ENCODE measurements at regions not wholly inside any gene's neighbourhood (a gene's known extent, or its start where the extent isn't known, plus 50 kb on each side); places are given as distances from the start of the nearest gene placed in this dataset.
"Not testable (repeated sequence)": the region's sequence is repeated elsewhere in the genome, so short reads cannot be mapped to it uniquely, and the experiment has no call there.

DNA sequence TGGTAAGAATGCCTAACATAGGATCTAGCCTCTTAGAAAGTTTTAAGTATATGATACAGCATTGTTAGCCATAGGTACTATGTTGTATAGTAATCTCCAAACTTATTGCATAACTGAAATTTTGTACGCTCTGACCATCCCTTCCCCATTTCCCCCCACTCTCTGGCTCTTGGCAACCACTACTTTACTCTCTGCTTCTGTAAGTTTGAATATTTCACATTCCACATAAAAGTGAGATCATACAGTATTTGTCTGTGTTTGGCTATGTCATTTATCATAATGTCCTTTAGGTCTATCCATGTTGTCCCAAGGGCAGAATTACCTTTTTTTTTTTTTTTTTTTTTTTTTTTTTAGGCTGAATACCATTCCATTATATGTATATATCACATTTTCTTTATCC, 396.9 kb downstream of the DLEU7 start:
- no peak for DNase-seq (ENCODE audit: low read depth in 4 of 4, low spot score in 1 of 4)

DNA sequence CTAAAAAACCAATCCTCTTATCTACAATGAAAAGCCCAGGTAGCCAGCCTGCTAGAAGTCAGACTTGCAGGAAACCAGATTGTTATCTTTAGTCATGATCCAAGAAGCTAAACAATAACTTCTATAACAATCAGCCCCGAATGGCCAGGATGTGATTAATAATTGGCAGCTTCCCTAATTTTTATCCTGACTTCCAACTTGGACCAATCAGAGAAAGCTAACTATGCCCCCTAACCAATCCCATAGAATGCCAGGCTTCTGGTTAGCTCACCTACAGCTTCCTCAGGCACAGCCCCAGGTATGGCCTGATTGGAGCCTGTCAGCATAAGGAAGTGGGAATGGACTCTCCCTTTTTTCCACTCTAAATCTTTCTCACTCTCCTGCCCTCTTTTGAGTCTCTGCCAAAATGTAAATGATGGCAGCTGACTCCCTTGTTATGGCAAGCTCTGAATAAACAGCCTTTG, 394.9 kb downstream of the DLEU7 start:
- no peak for DNase-seq (ENCODE audit: low read depth in 4 of 4, low spot score in 1 of 4)

DNA sequence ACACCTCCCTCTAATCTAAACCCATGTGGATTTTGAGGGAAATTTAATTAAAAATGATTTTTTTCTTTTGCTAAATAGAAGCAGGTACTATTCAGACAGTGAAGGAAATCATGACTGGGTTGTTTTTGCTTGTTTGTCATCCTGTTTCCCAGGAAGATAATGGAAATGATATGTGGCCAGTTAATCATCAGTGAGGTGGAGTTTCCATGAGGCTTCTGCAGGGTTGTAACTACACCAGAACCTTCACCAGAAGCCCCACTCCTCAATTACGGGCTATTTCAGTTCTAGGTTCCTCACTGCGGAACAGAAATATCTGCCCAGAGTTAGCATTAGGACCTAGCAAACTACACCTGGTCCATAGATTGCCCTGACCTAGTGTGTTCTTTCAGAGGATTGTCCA, 394.0 kb downstream of the DLEU7 start:
- no peak for DNase-seq (ENCODE audit: low read depth in 4 of 4, low spot score in 1 of 4)

DNA sequence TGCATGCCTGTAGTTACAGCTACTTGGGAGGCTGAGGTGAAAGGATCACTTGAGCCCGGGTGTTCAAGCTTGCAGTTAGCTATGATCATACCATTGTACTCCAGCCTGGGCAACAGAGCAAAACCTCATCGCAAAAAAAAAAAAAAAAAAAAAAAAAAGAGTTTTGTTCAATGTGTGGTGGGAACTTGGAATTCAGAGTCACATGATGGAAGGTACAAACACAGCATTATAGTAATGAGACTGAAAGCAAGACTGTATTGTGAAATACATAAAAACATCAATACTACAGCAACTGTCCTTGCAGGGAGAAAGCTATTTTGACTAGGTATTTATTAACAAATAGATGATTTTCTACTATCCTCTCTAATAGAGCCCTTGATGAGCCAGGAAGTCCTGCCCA, 393.2 kb downstream of the DLEU7 start:
- no peak for DNase-seq (ENCODE audit: low read depth in 4 of 4, low spot score in 1 of 4)

DNA sequence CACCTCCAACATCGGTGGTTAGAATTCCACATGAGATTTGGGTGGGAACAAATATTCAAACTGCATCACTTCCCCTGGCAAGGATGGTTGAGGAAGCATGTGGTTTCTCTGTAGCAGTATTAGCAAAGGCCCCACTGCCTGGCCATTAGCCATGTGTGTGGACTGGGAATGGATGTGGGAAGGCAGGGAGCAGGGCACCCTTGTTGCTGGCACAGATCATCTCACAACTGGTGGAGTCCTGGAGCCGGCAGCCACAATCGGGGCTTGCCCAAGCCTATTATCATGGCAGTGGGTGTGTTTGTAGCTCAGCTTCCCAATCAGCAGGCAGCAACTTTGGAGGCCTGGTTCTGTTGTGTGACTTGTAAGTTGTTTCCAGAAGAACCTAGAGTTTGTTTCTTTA, 391.9 kb downstream of the DLEU7 start:
- DNase-seq (ENCODE audit: low read depth in 4 of 4, low spot score in 1 of 4), result no peak

DNA sequence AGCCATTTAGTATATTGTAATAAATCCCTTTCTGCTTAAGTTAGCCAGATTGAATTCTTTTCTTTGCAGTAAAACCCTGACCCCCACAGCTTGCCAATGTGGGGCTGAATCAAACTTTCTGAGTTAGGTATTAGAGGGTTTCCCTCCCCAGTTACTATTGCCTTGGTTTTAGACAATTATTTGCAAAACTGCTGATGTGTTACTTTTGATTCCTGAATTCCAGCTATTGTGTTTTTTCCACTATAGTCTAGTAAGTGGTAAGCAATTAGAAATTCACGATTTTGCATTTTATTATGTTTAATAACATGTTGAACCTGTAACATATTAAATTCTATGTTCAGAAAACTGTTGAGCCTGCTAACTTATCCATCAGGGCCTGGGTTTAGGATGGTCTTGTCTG, 391.5 kb downstream of the DLEU7 start:
- no peak for DNase-seq (ENCODE audit: low read depth in 4 of 4, low spot score in 1 of 4)

DNA sequence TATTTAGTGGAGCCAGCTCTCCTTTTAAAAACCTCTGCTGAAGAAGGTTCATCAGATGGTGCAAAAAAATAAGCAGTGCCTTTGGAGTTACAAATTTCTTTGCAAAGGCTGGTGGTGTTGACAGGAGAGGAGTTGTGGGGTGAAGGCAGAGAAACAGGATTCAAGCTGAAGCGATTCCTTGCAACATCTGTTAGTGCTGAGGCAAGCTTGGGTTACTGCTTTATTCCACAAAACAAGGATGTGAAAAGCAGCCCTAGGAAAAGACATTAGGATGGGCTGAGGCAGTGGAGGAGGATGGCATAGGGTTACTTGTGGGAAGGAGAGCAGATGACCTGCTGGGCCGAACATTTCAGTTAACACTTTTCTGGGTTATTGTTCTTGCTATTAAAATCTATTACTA, 390.7 kb downstream of the DLEU7 start:
- DNase-seq (ENCODE audit: low read depth in 4 of 4, low spot score in 1 of 4), result no peak

DNA sequence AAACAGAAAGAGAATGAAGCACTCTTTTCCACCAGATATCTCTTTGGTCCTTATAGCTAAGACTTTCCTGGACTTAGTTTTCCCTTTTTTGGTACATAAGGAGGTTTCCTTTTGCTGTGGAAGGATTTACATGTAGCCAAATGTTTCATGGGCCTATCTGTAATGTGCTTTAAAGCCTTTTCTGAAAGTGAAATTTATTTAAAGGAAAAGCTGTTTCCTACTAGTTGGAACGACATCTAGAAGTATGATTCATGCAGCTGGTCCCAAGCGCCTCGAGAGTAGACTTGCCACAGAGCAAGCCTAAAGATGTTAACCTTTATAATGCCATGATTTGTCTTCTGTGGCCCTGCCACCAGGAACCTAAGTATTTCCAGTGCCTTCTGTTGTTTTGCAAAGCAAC, 390.3 kb downstream of the DLEU7 start:
- DNase-seq (ENCODE audit: low read depth in 4 of 4, low spot score in 1 of 4), result no peak

DNA sequence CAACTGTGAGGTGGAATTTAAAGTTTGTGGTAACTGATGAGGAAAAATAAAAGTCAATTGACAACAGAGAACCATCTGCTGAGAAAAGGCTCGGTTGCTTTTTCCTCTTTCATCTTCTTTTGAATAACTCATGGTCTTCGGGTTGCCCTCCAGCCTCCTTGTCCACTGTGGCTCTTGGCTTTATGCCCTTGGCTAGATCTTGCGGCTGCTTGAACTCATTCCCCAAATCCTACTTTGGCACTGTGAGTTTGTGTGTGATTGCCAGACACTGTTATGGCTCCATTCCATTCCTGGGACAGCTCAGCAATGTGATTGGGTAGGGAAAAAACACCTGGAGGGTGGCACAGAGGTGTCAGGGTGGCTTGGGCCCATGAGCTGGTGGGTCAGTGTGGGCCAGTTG, 387.4 kb downstream of the DLEU7 start:
- no peak for DNase-seq (ENCODE audit: low read depth in 4 of 4, low spot score in 1 of 4)

DNA sequence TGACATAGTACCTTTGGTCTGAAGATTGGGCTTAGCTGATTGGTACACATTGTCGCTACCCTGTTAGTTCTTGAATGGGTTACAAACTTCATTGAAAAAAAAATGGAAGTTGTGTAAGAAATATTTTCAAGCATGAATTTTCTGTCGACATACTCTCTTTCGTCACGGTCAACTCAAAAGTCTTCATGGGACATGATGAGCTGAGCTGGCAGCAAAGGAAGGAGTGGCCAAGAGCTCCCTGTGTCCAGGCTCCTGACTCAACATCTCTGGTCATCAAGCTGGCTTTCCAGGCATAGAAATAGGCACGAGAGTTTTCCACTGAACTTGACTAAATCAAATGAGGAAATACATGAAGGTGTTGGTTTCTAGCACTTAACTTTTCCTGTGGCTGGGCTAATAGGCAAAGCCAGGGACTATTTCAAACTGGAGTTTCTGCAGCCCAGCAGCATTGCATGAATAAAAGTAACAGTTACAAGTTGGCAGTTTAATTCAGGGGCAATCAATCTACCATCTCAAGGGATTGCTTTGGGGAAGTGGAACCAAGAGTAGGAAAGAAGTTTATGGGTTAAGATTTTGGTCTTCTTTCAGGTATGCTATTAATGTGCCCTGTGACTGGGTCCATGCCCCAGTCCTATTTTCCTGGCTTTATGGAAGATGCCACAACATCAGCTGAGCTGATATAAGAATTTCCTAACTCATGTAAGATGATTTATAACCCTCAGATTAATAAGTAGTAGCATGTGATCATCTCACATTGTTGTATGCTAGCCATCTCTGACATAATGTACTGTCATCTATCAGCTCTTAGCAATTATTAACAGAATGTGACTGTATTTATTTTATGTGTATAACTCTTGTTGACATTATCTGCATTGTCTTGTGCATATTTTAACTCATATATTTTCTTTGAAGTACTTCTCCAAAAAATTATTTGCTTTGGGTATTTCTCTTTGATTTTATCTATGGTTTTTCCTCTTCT, 385.8 kb downstream of the DLEU7 start:
- DNase-seq (ENCODE audit: low read depth in 4 of 4, low spot score in 1 of 4), result no peak

DNA sequence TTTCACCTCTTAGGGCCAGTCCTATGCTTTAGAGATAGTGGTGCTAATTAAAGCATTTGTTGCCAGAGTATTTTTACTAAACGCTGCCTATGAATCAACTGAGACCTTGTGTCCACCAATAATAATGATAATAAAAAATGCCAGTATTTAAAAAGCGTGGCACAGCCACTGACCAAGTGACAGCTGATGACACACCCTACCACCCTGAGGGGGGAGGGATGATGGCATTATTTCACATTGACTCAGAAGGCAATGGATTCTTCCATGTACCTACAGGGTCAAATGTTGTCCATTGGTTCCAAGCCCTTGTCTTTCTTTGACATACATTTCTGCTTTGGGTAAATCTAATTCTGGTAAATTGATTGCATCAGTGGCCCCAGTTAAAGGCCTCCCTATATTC, 384.4 kb downstream of the DLEU7 start:
- no peak for DNase-seq (ENCODE audit: low read depth in 4 of 4, low spot score in 1 of 4)

DNA sequence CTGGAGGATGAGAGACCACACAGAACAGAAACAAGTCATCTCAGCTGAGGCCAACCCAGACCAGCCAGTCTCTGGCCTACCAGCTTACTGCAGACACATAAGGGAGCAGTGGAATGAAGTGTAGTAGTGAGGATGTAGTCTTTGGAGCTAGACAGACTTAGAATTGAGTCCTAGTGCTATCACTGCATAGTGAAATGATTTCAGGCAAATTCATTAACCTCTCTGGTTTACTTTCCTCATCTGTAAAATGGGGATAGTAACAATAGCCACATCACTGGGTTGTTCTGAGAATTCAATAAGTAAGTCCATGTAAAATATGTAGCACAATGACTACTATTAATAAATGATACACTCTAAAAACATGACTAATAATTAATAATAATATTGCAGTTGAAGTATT, 383.8 kb downstream of the DLEU7 start:
- DNase-seq (ENCODE audit: low read depth in 4 of 4, low spot score in 1 of 4), result no peak

DNA sequence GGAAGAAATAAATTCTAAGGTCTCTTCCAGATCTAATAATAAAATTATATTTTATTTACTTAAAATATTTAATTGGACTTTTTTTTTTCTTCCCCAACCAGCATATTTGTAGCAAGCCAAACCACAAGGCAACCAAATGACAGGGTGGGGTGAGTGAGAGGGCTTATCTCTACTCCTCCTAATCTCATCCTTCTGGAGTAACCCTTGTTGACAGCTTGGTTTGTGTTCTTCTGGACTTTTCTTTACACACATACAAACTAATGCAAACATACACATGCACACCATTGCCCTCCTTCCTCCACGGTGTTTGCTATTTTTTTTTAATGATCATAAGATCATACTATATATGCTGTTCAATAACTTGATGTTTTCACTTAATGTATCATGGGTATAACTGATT, 383.1 kb downstream of the DLEU7 start:
- no peak for DNase-seq (ENCODE audit: low read depth in 4 of 4, low spot score in 1 of 4)

DNA sequence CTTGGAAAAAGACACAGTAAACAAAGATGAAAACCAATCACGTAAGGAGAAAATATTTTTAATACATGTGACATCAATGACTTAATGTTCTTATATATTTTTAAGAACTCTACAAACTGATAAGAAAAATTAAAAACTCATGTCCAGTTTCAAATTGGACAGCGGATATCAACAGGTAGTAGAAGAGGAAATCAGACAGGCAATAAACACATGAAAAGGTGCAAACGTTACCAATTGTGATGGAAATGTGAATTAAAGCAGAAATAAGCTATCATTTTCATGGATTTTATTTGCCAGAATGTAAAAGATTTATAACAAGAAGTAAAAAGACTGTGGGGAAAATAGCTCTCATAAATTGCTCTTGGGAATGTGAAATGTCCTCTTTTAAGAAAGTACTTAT, 382.3 kb downstream of the DLEU7 start:
- DNase-seq (ENCODE audit: low read depth in 4 of 4, low spot score in 1 of 4), result no peak

DNA sequence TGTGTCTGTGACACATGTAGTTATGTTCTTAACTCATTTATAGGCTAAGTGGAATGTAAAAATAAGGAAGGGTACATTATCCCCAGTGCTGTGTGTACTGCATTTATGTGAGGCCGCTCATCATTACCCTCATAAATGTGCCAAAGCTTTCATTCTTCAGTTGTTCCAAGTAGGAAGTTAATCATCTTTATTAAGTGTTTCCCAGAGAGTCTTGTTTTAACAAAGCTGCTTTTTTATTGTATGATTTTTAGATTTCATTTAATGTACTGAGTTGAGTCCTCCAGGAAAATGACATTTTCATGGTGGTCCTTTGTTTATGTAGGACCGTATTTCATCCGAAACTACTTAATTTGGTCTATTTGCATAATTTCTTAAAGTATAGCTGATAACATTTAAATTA, 379.8 kb downstream of the DLEU7 start:
- no peak for DNase-seq (ENCODE audit: low read depth in 4 of 4, low spot score in 1 of 4)

DNA sequence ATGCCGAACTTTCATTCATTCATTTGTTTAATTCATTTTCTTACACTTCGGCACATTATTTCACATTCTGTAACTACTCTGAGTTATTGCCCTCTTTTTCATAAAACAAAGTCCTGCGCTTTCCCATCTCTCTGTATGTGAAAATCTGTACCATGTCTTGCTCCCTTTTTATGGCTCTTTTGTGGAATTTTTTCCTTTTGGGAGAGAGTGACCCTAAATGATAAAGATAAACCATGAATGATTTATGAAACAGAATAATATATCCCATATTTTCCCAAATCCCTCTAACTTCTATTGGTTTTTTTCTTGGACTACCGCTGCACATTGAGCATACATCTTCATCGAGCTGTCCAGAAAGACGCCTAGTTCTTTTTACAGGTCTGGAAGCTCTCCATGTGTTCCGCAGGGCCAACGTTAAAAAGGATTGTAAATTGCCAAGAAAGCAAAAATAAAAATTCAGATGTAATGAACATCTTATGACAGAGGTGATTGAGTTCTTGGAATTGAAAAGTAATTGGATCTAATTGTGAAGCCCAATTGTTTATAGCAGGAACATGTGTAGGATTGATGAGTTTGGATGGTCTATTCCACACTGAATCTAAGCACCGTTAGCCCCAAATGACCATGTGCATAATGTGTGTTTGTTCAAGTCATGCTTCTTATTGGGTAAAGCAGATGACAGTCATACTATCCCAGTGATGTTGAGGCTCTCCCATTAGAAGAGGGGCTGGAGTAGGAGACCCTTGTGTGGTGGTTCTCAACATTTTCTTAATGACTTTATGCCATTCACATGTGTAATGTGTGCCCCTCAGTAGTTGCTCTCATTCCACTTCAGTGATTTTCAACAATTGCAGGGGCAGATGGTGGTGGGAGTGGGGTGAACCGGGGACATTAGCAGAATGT, 378.9 kb downstream of the DLEU7 start:
- no peak for DNase-seq (ENCODE audit: low read depth in 4 of 4, low spot score in 1 of 4)

DNA sequence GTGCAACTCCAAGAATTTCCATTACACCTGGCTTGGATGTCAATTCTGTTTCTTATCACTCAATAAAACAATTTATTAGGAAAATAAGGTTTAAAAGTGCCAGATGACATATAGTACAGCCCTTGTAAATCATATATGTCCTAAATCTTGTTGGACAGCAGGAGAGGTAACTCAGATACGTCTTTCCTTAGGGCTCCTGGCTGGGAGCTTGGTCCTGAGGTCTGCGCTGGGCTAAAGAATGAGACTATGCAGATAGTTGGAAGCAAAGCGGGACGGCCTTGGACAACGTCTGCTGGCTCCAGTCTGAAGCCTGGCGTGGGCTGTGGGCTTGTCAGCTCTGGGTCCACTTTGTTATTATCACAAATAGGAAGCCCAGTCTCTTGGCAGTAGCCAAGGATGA, 377.0 kb downstream of the DLEU7 start:
- DNase-seq (ENCODE audit: low read depth in 4 of 4, low spot score in 1 of 4), result no peak

DNA sequence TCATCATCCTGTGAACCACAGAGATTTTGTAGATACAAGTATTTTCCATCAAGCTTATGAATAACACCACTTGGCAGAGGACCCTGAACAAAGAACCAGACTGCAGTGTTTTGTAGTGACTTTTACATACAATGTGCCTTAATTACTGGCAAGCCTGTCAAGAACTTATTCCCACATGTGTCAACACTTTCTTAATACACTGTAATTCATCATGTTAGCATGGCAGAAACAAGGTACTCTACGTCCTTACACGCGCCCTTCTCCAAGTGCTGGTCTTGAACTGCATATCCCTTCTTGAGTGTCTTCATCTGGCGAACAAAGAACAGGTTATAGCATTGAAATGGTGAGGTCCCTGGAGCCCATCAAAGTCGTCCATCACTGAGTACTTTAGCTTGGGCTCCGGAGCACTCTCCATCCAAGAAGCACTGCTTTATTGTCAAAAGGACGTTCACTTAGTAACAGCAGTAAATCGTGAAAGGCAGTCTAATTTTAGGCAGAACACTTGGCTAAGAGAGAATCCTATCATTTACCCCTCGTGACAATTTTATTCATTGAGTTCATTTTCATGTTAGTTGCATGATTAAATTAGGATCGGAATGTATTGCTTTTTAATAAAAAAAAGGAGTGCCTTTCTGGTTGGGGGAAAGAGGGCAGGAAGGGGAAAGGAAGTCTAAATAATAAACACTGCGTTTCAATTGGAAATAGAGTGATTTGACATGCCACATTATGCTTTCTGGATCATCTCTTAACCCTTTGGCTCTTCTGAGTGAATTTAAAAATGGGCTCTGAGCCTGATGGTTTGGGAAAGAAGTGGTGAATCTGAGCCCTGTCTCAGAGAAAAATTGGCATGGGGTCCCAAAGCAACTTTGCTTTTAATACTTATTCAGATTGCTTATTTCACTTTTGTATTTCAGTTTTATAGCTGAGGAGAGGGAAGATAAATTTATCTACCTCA, 376.1 kb downstream of the DLEU7 start:
- DNase-seq (ENCODE audit: low read depth in 4 of 4, low spot score in 1 of 4), result no peak

DNA sequence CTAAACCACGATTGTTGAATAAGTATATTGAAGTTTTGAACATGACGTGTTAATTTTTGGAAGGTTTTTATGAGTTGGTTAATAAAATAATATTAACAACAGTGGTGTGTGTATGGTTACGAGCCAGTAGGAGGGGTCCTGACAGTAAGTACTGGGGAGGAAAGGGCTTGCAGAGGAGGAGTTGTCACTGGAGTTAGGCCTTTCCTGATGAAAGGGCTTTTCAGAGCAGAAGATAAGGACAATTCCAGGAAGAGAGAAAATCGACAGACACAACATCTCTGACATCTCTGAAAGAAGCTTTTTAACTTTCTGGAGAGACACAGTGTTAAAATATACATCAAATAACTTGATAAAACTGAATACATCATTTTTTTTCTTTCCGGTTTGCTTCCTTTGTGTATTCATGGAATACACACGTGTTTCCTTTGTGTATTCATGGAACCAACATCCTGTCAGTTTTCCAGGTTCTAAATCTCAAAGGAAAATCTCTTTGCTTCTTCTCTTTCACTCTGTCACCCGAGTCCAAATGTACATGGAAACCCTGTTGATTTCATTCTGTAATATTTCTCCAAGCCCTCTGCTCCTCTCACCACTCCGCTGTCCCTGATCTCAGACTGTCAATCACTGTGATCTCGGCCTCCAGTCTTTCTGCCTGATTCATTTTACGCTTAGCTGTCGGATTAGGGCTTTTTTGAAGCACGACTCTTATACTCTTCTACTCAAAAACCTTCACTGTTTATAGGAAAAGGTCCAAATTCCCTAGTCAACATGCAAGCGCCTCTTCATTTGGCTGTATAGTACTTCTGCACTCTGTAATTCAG, 374.4 kb downstream of the DLEU7 start:
- no peak for DNase-seq (ENCODE audit: low read depth in 4 of 4, low spot score in 1 of 4)

DNA sequence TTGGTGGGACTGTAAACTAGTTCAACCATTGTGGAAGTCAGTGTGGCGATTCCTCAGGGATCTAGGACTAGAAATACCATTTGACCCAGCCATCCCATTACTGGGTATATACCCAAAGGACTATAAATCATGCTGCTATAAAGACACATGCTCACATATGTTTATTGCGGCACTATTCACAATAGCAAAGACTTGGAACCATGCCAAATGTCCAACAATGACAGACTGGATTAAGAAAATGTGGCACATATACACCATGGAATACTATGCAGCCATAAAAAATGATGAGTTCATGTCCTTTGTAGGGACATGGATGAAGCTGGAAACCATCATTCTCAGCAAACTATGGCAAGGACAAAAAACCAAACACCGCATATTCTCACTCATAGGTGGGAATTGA, 370.4 kb downstream of the DLEU7 start:
- DNase-seq (ENCODE audit: low read depth in 4 of 4, low spot score in 1 of 4), result not testable (repeated sequence)
